HPDE6-E6E7 (cell line): ENCODE measurements at regions not wholly inside any gene's neighbourhood (a gene's known extent, or its start where the extent isn't known, plus 50 kb on each side); places are given as distances from the start of the nearest gene placed in this dataset.
A peak's percentile ranks its signal among the peaks of the same experiment; 100 is the strongest.
"Not testable (repeated sequence)": the region's sequence is repeated elsewhere in the genome, so short reads cannot be mapped to it uniquely, and the experiment has no call there.

ENCODE experiments used
- DNase-seq: peaks from one replicate; pipeline ENCODE4 v3.0.0; 2011; ENCODE audit warnings: missing footprints; ENCODE audit errors: extremely low spot score

DNA sequence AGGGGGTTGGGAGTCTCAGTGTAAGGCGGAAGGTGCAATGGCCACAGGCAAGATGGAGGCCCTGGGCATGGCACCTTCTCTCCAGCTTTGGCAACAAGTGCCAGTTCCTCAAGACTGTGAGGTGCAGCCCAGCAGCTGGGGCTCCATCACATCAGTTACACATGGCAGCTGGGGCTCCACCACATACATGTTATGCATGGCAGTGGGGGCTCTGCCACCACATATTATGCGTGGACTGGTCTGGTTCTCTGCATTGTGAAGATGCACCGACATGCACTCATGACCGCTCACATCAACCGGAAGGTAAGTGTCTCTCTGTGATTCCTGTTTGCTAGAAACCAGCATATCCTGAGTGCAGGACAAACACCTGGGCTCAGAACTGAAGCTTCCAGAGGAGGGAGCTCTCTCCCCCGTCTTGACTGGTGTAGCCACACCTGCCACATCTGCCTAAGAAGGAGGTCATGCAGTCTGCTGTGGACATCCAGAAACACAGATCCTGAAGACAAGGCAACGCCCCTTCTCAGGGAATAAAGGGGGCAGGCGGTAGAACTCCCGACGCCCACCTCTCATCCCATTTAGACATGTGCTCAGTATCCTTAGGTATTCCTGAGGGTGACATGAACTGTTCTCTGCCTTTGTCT lies 104.1 kb upstream of the TMPRSS2 start:
- peak; percentile 79 for DNase-seq

- no peak for DNase-seq
Measured at GRCh38 chr21:41611441-41611840, 103.5 kb upstream of the TMPRSS2 start.

GRCh38 chr21:41610840-41611115 lies 102.8 kb upstream of the TMPRSS2 start:
- DNase-seq: not testable (repeated sequence)

DNA sequence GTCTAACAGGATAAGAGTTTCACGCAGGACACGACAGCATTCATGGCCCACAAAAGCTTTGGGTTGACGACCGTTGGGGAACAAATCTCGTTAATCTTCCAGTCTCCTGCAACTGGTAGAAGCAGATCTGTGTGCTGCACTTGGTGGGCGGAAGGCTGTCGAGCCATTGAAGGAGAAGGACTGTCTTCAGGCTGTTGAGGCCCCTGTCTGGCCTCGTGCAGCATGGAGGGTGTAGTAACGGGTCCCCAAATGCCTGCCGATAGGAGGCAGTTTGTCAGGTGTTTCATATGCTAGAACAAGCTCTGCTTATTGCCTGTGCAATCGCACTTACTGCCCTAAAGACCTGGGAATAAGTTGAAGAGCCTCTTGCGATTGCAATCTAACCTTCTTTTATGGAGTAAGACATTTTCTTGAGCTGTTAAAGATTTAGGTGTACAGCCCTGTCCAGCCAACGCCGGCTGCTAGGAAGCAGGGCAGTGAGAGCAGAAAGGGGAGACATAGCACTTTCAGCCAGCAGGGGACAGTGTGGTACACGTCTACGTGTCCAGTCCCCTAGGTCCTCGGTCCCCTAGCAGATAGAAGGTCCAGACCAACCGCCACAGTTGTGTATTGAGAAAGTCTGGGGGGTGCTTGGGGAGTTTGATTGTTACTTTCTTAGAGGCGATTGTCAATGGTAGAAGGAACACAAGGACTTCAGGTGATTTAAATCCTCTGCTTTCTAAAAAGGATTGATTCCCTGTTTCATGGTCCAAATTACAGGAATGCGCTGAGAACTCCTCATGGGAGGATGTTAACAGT lies 102.3 kb upstream of the TMPRSS2 start:
- no peak for DNase-seq

- DNase-seq: no peak
Measured at GRCh38 chr21:41606706-41607105, 98.7 kb upstream of the TMPRSS2 start.

GRCh38 chr21:41605934-41606285 lies 98.0 kb upstream of the TMPRSS2 start:
- no peak for DNase-seq

DNA sequence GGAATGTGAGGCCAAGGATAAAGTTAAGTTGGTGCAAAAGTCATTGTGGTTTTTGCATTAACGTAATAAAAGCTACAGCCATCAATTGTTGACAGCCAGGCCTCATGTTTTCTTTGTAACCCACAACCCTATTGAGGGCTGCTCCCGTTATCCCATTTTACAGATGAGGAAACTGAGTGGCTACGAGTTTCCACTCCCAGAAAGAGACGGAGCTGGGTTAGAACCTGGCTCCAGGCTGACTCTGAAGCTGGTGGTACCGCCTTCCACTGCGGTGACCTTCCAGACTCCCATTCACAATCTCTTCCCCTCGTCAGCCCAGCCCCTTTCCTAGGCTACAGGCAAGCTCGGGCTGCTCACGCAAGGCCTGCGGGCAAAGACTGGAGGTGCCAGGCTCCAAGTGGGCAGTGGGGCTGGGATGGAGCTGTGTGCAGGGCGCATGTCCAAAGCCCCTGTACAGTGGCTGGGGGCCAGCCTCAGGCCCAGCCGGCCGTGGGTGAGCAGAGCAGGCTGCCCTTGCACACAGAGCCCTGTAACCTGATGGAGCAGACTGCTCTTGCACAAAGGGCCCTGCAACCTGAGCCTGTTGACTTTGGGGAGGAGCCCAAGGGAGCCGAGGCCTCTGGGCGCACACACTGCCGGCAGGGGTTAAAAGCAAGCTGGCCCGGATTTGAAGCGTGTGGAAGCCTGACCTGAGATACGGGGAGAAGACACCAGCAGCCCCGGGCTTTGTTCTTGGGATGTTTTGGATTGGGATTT lies 97.4 kb upstream of the TMPRSS2 start:
- no peak for DNase-seq

DNA sequence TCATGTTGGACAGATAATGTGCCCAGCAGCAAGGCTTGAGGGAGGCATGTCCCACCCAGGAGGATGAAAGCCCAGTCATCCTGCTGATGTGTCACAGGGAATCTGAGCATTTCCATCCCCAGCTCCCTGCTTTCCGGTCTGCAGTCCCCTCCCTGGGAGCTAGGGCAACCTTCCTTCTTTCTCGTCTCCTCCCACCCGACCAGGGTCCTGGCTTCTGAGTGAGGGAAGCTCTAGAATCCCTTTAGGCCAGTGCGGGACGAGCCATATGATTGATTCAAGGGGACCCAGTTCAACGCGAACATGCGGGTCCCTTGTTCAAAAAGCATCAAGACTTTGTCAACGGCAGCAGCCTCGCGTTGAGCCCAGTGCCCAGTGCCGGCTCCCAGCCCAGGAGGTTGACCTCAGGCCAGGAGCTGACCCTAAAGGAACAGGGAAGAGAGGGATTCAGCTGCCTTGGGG lies 96.7 kb upstream of the TMPRSS2 start:
- no peak for DNase-seq

DNA sequence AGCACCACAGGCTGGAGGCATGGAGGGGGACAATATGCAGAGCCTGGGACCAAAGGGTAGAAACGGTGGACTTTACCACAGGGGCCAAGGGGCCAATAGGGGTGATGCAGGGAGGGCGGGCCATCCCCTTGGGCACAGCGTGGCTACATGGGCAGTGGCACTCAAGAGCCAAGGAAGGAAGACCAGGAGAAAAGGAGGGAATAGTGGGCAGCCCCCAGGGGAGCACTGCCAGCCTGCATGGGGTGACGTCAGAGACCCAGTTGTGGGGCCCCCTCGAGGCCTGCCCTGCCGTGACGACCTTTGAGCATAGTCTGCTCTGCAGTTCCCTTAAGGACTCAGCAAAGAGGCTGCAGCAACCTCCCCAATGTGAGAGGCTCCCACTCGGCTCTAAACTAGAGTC lies 95.5 kb upstream of the TMPRSS2 start:
- DNase-seq: no peak

DNA sequence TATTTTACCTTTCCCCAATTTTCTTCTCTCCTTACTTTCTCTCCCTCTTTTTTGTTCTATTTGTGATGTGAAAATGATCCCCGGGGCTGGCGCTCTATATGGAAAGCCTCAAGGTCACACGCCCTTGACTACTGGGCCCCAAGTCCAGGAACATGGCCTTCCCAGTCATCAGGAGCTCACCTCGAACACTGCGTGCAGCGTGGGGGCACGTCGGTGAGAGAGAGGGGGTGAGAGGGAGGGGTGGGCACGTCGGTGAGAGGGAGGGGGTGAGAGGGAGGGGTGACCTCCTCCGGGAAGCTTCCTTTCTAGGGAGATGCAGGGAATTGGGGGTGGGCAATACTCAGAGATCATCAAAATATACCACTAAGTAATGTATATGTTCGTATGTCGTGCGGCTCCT lies 94.6 kb upstream of the TMPRSS2 start:
- no peak for DNase-seq

GRCh38 chr21:41601573-41602368 lies 93.8 kb upstream of the TMPRSS2 start:
- no peak for DNase-seq

GRCh38 chr21:41600961-41601572 lies 93.1 kb upstream of the TMPRSS2 start:
- no peak for DNase-seq

GRCh38 chr21:41600556-41600955 lies 92.6 kb upstream of the TMPRSS2 start:
- no peak for DNase-seq

GRCh38 chr21:41600116-41600515 lies 92.2 kb upstream of the TMPRSS2 start:
- no peak for DNase-seq

DNA sequence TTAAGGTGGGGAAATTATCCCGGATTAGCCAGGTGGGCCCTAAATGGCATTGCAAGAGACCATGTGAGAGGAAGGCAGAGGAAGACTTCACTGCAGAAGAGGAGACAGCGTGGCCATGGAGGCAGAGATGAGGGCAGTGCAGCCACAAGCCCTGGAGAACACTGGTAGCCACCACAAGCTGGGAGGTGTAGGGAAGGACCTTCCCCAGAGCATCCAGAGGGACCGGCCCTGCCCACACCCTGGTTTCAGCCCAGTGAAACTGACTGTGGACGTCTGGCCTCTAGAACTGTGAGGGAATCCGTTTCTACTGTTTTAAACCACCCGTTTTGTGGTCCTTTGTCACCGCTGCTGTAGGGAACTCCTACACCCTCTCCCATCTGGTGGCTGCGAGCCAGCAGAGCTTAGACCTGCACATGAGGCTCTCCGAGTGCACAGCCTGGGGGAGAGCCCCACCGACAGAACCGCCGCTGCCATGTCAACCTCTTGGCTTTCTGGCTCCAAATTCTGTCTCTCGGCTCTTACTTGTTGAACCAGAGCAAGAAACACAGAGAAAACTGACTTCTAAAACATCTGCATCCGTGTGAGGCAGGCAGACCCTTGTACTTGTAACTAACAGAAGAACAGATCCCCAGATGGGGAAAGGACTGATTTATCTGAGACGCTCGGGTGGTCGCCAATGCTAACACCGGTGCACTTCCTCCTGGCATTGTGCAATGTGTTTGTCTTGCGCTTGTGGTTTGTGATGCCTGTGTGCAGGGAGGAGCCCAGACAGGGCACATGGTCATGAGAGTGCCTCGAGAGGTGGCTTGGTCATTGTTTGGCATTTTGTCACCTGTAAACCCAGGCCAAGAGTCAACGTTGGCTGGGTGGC lies 90.8 kb upstream of the TMPRSS2 start:
- DNase-seq: no peak

- DNase-seq: no peak
Measured at GRCh38 chr21:41597811-41598231, 89.9 kb upstream of the TMPRSS2 start.

DNA sequence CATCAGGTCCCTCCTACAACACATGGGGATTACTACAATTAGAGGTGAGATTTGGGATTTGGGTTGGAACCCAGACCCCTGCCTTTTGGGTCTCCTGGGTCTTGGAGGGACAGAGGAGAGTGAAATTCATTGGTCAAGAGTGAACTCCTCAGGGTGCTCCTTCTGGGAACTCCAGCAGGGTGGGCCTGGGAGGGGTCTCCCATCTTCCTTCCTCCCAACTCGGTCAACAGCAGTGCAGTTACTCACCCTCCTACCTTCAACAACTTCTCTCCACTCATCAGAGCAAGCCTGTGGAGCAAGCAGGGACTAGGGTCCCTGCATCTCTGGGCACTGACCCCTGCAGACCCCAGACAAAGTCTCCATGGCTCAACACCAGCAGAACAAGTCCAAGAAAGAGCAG lies 89.3 kb upstream of the TMPRSS2 start:
- DNase-seq: no peak

GRCh38 chr21:41596241-41596925 lies 88.4 kb upstream of the TMPRSS2 start:
- no peak for DNase-seq

DNA sequence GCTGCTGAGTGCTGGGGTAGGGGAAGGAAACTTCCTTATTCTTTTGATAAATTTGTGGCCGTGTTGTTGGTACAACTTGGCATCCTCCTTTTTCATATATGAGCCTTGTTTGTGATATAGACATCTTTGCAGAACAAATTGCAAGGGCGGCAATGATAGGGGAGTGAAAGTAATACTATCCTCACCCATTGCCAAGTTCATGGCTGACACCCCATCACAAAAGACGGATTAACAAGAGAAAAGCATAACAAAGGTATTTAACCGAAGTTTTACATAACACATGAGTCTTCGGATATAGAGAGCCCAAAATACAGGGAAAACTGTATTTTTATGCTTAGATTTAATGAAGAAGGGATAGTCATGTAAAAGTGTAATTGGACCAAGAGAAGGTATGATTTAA lies 86.3 kb upstream of the TMPRSS2 start:
- DNase-seq: no peak

DNA sequence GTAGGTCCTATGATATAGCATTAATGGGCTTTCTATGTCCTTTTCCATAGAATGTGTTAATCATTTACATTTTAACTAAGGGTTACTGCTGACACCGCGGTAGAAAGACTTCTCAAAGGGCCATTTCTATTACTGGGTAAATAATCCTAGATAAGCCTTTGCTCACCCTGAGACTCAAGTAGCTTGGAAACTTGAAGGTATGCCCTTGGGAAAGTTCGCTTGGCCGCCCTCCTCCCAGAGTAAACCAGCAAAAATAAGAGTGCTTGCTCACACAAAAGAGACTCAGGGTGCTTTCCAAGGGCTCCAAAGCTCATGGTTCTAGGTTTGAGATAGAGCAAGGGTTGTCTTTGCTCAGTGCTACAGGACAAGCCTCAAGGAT lies 85.8 kb upstream of the TMPRSS2 start:
- no peak for DNase-seq
